ENCODE measurements at regions not wholly inside any gene's neighbourhood (a gene's known extent, or its start where the extent isn't known, plus 50 kb on each side); places are given as distances from the start of the nearest gene placed in this dataset.

- Histone ChIP-seq H3K27ac (ENCODE audit: extremely low read depth, low read depth, low read length) (no peak overlapping the region), H3K9me3 (replicated peaks; ENCODE audit: control insufficient read depth, insufficient read depth, low read depth, low read length) (no peaks in the 10 kb centered on the region), H3K4me3 (no peak overlapping the region), H3K79me2 (ENCODE audit: control insufficient read depth, insufficient read depth, low read length) (no peaks in the 10 kb centered on the region), H3K36me3 (ENCODE audit: control insufficient read depth, insufficient read depth, low read length) (no peaks in the 10 kb centered on the region), H3K27me3 (ENCODE audit: control insufficient read depth in 2 of 2, insufficient read depth in 2 of 2, low read length in 2 of 2) (no peaks in the 10 kb centered on the region), H3K4me1 (replicated peaks in 1 of 2; ENCODE audit: control insufficient read depth in 2 of 2, insufficient read depth in 2 of 2, low read length in 2 of 2) (no peaks in the 10 kb centered on the region), H4K20me1 (replicated peaks; ENCODE audit: control insufficient read depth, insufficient read depth, low read length) (no peaks in the 10 kb centered on the region), H3K9ac (ENCODE audit: insufficient read depth in 1 of 2, low read depth in 2 of 2, low read length in 2 of 2) (no peak overlapping the region), H3K9me1 (ENCODE audit: control insufficient read depth, insufficient read depth, low read length) (no peaks in the 10 kb centered on the region), H2AFZ (ENCODE audit: low read depth, low read length) (no peak overlapping the region), H3K4me2 (ENCODE audit: insufficient read depth, low read length) (no peak overlapping the region)
- no peak for ATAC-seq
- ChIA-PET POLR2A (no interaction called here), CTCF (ENCODE audit: low intra/inter-chr PET ratio) (no interaction called here)
- no peak for FAIRE-seq
- DNase-seq (ENCODE audit: extremely low read depth in 1 of 4, low spot score in 3 of 4): no peak
- TF ChIP-seq THRAP3 (IDR thresholded peaks at IDR 0.05; ENCODE audit: borderline replicate concordance) (no peak), PTTG1 (tag; IDR thresholded peaks at IDR 0.05; ENCODE audit: low read depth) (no peak), ZFP30 (CRISPR knock-in tag; IDR thresholded peaks at IDR 0.05; ENCODE audit: borderline replicate concordance) (no peak), SRF (CRISPR knock-in tag; IDR thresholded peaks at IDR 0.05) (no peak), RUNX1 (IDR thresholded peaks at IDR 0.05; ENCODE audit: low read depth) (no peak), RNF219 (CRISPR knock-in tag; IDR thresholded peaks at IDR 0.05) (no peak), PML (IDR thresholded peaks at IDR 0.05; ENCODE audit: low read length) (no peak), THRA (IDR thresholded peaks at IDR 0.05) (no peak), ETV5 (CRISPR knock-in tag; IDR thresholded peaks at IDR 0.05; ENCODE audit: low read depth) (no peak), ZNF583 (CRISPR knock-in tag; IDR thresholded peaks at IDR 0.05) (no peak), GTF2E2 (tag; IDR thresholded peaks at IDR 0.05) (no peak)
- TF ChIP-seq, protein P1, sequence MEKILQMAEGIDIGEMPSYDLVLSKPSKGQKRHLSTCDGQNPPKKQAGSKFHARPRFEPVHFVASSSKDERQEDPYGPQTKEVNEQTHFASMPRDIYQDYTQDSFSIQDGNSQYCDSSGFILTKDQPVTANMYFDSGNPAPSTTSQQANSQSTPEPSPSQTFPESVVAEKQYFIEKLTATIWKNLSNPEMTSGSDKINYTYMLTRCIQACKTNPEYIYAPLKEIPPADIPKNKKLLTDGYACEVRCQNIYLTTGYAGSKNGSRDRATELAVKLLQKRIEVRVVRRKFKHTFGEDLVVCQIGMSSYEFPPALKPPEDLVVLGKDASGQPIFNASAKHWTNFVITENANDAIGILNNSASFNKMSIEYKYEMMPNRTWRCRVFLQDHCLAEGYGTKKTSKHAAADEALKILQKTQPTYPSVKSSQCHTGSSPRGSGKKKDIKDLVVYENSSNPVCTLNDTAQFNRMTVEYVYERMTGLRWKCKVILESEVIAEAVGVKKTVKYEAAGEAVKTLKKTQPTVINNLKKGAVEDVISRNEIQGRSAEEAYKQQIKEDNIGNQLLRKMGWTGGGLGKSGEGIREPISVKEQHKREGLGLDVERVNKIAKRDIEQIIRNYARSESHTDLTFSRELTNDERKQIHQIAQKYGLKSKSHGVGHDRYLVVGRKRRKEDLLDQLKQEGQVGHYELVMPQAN (IDR thresholded peaks at IDR 0.05; ENCODE audit: borderline replicate concordance): no peak
- TF ChIP-seq, protein P2, sequence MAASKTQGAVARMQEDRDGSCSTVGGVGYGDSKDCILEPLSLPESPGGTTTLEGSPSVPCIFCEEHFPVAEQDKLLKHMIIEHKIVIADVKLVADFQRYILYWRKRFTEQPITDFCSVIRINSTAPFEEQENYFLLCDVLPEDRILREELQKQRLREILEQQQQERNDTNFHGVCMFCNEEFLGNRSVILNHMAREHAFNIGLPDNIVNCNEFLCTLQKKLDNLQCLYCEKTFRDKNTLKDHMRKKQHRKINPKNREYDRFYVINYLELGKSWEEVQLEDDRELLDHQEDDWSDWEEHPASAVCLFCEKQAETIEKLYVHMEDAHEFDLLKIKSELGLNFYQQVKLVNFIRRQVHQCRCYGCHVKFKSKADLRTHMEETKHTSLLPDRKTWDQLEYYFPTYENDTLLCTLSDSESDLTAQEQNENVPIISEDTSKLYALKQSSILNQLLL (CRISPR knock-in tag; IDR thresholded peaks at IDR 0.05; ENCODE audit: borderline replicate concordance): no peak
- TF ChIP-seq, protein P3, sequence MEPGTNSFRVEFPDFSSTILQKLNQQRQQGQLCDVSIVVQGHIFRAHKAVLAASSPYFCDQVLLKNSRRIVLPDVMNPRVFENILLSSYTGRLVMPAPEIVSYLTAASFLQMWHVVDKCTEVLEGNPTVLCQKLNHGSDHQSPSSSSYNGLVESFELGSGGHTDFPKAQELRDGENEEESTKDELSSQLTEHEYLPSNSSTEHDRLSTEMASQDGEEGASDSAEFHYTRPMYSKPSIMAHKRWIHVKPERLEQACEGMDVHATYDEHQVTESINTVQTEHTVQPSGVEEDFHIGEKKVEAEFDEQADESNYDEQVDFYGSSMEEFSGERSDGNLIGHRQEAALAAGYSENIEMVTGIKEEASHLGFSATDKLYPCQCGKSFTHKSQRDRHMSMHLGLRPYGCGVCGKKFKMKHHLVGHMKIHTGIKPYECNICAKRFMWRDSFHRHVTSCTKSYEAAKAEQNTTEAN (CRISPR knock-in tag; IDR thresholded peaks at IDR 0.05): no peak
- in situ Hi-C loops (cut with MboI) (no loop called here), intact Hi-C loops (cut with micrococcal nuclease) (no loop called here)
- 0% methylated on average over 2 of the region's 2 CpGs for WGBS (ENCODE audit: insufficient coverage, low coverage, missing lambda C conversion rate)
- no TSS peak for BruUV-seq (replicated peaks)
Measured at GRCh38 chr7:33680682-33681081, 224.7 kb upstream of the BMPER start.
